ENCODE measurements at regions not wholly inside any gene's neighbourhood (a gene's known extent, or its start where the extent isn't known, plus 50 kb on each side); places are given as distances from the start of the nearest gene placed in this dataset.
A peak's percentile ranks its signal among the peaks of the same experiment; 100 is the strongest.

GRCh38 chr17:71395901-71396300, 724.9 kb upstream of the SOX9 start:
- no peak for DNase-seq (ENCODE audit: low read depth)

- DNase-seq (ENCODE audit: low read depth): no peak
Measured at GRCh38 chr17:71396711-71397110, 724.1 kb upstream of the SOX9 start.

GRCh38 chr17:71398025-71398424, 722.8 kb upstream of the SOX9 start:
- DNase-seq (ENCODE audit: low read depth): no peak

DNA sequence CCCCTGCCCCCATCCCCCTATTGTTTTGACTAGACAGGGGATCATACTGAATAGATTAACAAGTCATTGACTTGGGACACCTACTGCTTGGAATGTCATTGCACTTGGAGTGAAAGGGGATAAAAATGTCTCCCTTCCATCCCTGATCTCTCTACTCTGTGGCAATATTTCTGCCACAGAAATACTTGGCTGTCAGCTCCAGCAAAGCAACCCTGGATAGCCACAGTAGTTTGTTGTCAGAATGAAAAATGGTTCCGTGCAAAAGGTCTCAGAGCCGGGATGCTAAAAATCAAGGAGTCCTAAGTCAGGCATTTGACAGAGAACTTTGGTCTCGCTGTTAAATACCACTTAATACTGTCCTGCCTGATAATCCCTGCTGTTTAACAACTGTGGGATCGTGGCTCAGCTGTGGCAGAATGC, 722.0 kb upstream of the SOX9 start:
- no peak for DNase-seq (ENCODE audit: low read depth)

GRCh38 chr17:71399221-71399620, 721.6 kb upstream of the SOX9 start:
- DNase-seq (ENCODE audit: low read depth): no peak

- DNase-seq (ENCODE audit: low read depth): no peak
Measured at GRCh38 chr17:71399649-71400048, 721.2 kb upstream of the SOX9 start.

- no peak for DNase-seq (ENCODE audit: low read depth)
Measured at GRCh38 chr17:71402007-71402406, 718.8 kb upstream of the SOX9 start.

DNA sequence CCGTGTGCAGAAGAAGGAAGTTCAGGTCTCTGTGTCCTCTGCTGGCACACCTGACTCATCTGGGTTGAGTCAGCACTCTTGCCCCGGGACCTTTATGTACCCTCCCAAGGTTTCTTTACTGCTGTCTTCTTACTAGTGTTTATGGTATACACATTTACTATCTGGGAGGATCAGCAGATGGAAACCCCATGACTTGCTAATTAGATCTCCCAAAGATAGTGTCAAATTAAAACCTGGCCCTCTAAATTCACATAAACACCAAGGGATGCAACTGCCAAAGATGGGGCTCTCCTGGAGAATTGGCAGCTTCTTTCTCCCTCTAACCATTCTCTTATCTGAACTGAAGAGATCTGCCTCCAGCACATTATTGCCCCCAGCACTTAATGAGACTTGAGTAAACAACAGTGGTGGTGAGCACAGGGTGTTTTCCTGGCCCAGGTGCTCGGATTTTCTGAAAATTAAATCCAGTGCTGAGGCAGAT, 718.1 kb upstream of the SOX9 start:
- peak; percentile 62 for DNase-seq (ENCODE audit: low read depth)

DNA sequence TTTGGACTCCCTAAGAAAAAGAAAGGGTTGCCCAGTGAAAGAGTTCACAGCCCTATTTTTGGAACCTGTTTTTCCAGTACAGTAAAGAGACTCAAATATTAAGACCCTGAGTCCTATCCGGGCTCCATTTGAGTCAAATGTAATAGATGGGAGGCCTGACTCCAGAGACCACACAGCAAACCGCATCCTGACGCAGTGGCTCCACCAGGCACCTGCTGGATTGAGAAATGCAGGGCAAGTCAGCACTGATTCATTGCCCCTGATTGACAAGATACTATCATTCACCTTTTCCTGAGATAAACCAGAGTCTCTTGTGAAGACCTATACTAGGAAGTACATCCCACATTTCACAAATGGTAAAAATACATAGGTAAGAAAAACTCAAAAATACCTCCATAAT, 715.7 kb upstream of the SOX9 start:
- DNase-seq (ENCODE audit: low read depth): peak; percentile 85

GRCh38 chr17:71407981-71408380, 712.8 kb upstream of the SOX9 start:
- DNase-seq (ENCODE audit: low read depth): no peak

DNA sequence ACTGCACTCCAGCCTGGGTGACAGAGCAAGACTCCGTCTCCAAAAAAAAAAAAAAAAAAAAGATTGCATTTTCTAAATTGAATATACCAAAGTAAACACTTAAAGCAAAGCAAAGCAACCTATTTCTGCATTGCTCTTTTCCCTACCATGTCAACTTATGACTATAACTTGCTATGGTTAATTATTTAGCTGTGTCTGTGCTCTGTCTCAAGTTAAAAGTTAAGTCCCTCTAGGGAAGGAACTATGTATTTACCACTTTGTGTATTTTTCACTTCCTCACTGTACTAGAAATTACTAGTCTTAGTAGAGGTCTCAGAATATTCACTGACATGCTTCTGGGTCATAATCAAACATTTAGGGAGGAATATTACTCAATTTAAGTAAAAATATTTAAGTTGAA, 711.7 kb upstream of the SOX9 start:
- no peak for DNase-seq (ENCODE audit: low read depth)

GRCh38 chr17:71409712-71410111, 711.1 kb upstream of the SOX9 start:
- DNase-seq (ENCODE audit: low read depth): peak; percentile 91

GRCh38 chr17:71412803-71413202, 708.0 kb upstream of the SOX9 start:
- peak; percentile 96 for DNase-seq (ENCODE audit: low read depth)

GRCh38 chr17:71413935-71414334, 706.9 kb upstream of the SOX9 start:
- DNase-seq (ENCODE audit: low read depth): no peak

- no peak for DNase-seq (ENCODE audit: low read depth)
Measured at GRCh38 chr17:71417142-71417541, 703.7 kb upstream of the SOX9 start.

GRCh38 chr17:71422968-71423367, 697.9 kb upstream of the SOX9 start:
- no peak for DNase-seq (ENCODE audit: low read depth)

DNA sequence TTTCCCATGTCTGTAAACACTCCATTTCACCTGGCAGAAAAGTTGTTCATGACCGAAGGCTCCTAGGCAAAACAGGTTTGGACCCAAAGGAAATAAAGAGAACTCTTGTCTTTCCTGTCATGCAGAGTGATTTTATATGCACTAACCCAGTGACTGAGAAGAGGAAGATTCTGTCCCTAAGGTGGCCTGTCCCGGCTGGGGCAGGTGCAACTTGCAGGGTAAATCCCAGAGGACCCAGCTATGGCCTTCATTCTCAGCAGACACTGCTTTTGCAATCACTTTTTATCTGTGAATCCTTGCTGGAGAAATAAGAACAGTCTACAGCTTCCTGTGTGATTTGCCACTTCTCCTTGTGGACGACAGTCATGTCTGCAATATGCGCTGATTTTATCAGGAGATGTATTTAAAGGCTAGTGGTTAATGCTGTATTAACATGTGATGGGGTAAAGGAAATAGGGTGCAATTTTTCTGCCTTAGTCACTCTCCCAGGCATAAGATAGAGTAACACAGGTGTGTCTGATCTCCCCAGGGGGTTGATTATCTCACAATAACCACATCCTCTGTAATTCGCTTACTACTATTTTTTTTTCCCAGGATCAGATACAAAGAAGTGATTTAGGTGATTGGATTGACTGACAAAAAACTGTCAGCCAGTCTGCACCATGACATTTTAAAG, 696.8 kb upstream of the SOX9 start:
- DNase-seq (ENCODE audit: low read depth): peak; percentile 97

- DNase-seq (ENCODE audit: low read depth): peak; percentile 88
Measured at GRCh38 chr17:71427801-71428200, 693.0 kb upstream of the SOX9 start.

DNA sequence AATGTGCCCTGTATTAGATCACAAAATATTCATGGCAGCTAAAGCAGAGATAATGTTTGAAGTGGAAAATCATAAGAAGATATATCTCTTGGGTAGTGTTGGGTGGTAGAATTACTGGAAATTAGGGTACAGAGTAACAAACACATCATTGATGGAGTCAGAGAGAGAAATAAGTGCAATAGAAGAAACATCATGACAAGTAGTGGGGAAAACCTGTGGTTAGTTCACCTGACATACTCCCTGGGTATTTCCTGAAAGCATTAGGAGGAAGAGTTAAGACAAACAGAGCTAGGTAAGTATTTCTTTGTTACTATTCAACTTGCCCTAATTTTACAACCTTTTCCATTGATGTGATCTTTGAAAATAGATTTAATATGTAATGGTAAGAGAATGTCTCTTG, 691.9 kb upstream of the SOX9 start:
- DNase-seq (ENCODE audit: low read depth): no peak

DNA sequence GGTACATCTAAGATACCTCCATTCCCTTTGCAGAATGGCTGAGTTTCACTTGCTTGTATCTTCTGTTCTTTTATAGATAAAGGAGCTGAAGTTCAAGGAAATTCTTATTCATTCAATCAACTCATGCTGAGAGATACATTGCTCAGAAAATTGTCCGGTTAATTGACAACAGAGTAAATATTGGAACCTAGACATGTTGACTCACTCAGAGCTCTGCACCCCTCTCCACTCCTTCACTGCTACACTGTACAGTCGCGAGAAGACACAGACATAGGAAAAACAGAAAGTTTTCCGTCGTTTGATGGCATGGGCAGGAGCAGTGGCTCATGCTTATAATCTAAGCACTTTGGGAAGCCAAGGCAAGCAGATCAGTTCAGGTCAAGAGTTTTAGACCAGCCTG, 690.5 kb upstream of the SOX9 start:
- no peak for DNase-seq (ENCODE audit: low read depth)

DNA sequence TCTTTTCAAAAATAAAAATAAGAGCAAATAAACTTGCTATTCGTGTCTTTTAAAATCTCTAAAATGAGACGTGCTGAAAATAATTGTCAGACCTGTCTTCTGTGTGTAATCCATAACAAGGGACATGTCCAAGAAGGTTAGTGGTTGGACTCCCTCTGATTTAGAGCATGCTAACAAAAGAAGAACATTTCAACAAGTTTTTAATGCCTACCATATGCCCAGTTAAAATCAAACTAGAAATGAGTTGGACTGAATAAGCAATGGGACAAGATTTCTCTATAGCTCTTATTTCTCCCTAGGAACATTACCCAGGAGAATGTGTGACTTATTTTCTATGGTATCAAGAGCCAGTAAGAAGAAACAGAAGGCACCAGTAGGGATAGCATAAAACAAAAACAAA, 689.7 kb upstream of the SOX9 start:
- DNase-seq (ENCODE audit: low read depth): no peak

DNA sequence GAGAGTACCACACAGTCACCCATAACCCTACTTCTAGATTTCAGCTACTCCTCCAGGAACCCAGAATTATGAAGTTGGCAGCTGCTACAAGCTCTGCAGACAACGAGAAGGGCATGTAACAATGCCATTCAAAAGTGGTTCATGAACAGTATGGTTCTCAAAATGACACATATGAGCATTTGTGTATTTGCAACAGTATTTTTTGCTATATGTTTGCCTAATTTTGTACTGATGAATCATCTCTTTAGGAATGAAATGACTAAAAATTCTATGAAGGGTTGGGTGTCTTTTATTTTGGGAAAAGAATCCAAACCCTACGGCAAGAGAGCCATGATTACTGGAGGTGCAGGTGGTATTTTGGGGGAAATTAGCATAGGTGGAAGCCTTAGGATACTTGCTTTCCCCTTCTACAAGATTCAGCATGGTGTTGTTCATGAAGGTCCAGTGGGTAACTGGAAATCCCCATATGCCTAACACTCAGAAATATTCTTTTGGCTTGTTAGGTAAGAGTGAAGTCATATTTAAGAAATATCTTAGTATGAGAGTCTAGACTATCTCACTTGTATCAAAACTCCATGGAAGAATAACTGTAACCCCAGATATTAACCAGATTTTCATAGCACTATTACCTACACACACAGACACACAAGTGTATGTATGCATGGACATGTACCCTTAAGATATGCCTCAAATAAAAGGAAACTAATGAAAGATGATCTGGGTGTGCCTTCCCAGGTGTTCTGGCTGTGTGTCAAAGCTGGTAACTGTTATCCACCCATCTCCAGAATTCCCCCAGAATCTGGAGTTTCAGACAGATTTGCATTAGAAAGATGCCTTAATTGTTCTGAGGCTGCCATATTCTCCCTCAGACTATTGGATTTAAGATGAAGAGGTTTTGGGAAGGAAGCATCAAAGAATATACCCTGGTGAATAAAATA, 688.2 kb upstream of the SOX9 start:
- DNase-seq (ENCODE audit: low read depth): no peak

DNA sequence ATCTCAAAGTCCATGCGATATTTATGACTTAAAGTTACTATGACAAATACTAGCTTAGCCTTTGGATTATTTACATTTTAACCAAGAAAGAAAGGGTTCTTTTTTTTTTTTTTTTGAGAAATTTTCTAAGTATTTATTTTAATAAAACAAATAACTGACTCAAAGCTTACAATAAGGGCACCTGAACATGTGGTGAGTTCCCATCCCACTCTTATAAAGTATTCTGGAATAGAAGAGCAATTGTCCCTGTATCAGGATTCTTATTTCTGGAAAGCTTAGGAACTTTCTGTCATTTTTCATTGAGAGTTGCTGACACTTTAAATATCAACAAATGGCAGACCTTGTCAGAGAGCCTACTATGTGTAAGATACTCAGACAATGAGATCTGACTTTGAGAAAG, 686.1 kb upstream of the SOX9 start:
- no peak for DNase-seq (ENCODE audit: low read depth)

Data from RPMI7951 (cell line).